SK-N-MC (cell line): ENCODE measurements at regions not wholly inside any gene's neighbourhood (a gene's known extent, or its start where the extent isn't known, plus 50 kb on each side); places are given as distances from the start of the nearest gene placed in this dataset.

Experiments used
- EZH2 ChIP-seq: fragments of 200-600 bp; sonication (generic); IDR thresholded peaks from one replicate; pipeline ENCODE4 v1.6.1; 2017; ENCODE audit warnings: antibody characterized with exemption
- POLR2AphosphoS5 ChIP-seq: IDR thresholded peaks from 2 replicates; pipeline ENCODE4 v1.6.1; 2012; ENCODE audit warnings: mild to moderate bottlenecking, low read depth, low read length, borderline replicate concordance

DNA sequence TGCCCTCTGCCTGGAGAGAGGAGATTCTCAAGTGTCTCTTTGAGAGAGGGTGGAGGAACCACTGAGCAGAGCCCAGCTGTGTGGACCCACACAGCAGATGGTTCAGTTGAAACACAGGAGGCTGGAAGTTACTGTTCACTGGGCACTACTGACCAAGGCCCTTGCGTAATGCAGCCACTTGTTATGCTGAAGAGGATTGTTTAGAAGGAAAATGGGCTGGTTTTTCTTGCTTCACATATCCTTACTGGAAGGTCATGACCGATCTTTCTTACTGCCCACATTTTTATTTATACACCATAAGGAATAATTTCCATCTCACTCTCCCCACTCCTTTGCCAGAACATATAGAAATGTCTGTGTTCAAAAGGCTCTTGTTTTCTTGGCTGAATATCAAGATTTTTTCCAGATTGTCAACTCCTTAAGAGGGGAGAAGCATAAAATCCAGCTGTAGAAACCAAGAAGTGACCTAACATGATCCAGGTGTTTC lies 375.1 kb upstream of the DDHD1 start:
- TF ChIP-seq POLR2AphosphoS5 (no peak), EZH2 (no peak)
